A673 (cell line): ENCODE measurements at regions not wholly inside any gene's neighbourhood (a gene's known extent, or its start where the extent isn't known, plus 50 kb on each side); places are given as distances from the start of the nearest gene placed in this dataset.

Experiments used
- BruUV-seq: library from RNA; stranded (reverse); fragments of 400-500 nt; replicated peaks from 2 replicates; lab custom pipeline; 2021; lab: Mats Ljungman, UMichigan
- CTCF ChIA-PET: fragments of 300-600 bp; sonication (Branson Sonifier 250); formaldehyde crosslinking; loops from one replicate; lab custom pipeline; 2022; ENCODE audit warnings: antibody characterized with exemption; lab: Charles Lee
- POLR2A ChIA-PET: fragments of 300-600 bp; sonication (Branson Sonifier 250); formaldehyde crosslinking; loops from one replicate; lab custom pipeline; 2022; ENCODE audit warnings: antibody characterized with exemption; ENCODE audit not compliant: low non-redundant PET; lab: Charles Lee
- DNase-seq: peaks from one replicate; pipeline ENCODE4 v3.0.0-alpha.2; 2015; ENCODE audit warnings: low spot score
- H3K27ac ChIP-seq: fragments of 200-600 bp; sonication (generic); 2 replicates; pipeline ENCODE4 v1.5.1; 2016; ENCODE audit warnings: mixed run types, low read depth, mild to moderate bottlenecking, mixed read lengths, antibody characterized with exemption, low read length; ENCODE audit not compliant: poor library complexity, severe bottlenecking
- H3K27me3 ChIP-seq: fragments of 200-600 bp; sonication (generic); replicated peaks from 2 replicates; pipeline ENCODE4 v1.6.1; 2017; ENCODE audit warnings: mixed run types, low read depth, mild to moderate bottlenecking, mixed read lengths, antibody characterized with exemption, low read length; ENCODE audit not compliant: insufficient read depth, poor library complexity
- H3K36me3 ChIP-seq: fragments of 200-600 bp; sonication (generic); 2 replicates; pipeline ENCODE4 v1.6.1; 2016; ENCODE audit warnings: mixed run types, mild to moderate bottlenecking, mixed read lengths, antibody characterized with exemption, low read length; ENCODE audit not compliant: insufficient read depth, poor library complexity, severe bottlenecking
- H3K4me1 ChIP-seq: fragments of 200-600 bp; sonication (generic); 2 replicates; pipeline ENCODE4 v1.6.1; 2017; ENCODE audit warnings: mixed run types, mild to moderate bottlenecking, mixed read lengths, antibody characterized with exemption, low read length; ENCODE audit not compliant: insufficient read depth, poor library complexity, severe bottlenecking
- H3K4me3 ChIP-seq: fragments of 200-600 bp; sonication (generic); 2 replicates; pipeline ENCODE4 v1.5.1; 2016; ENCODE audit warnings: low read depth, mixed run types, mild to moderate bottlenecking, mixed read lengths, low read length; ENCODE audit not compliant: poor library complexity, severe bottlenecking
- H3K9me3 ChIP-seq: fragments of 200-600 bp; sonication (generic); 2 replicates; pipeline ENCODE4 v1.6.1; 2016; ENCODE audit warnings: mixed run types, low read depth, mild to moderate bottlenecking, mixed read lengths, antibody characterized with exemption, low read length; ENCODE audit not compliant: poor library complexity, severe bottlenecking
- CTCF ChIP-seq: fragments of 300-800, 200-600 bp; sonication (generic); conservative IDR thresholded peaks from 2 replicates; pipeline ENCODE4 v1.5.1; 2017; ENCODE audit warnings: low read depth, mild to moderate bottlenecking, antibody characterized with exemption, low read length, moderate library complexity, mixed read lengths
- EZH2 ChIP-seq: fragments of 200-600 bp; sonication (generic); IDR thresholded peaks from 2 replicates; pipeline ENCODE4 v1.6.1; 2017; ENCODE audit warnings: borderline replicate concordance, low read depth, mild to moderate bottlenecking, mixed read lengths, antibody characterized with exemption, low read length; ENCODE audit not compliant: poor library complexity, severe bottlenecking
- intact Hi-C: fragments of 100-400 bp; cut with micrococcal nuclease; formaldehyde crosslinking; loops from one replicate; pipeline ENCODE4 v1.10.0; 2022; ENCODE audit not compliant: unreplicated experiment

- ChIA-PET POLR2A (no interaction called here), CTCF (no interaction called here)
- H3K4me1 ChIP-seq: no peaks in the 10 kb centered on the region
- TF ChIP-seq CTCF (no peak), EZH2 (no peak)
- H3K27me3 ChIP-seq: peaks cover 2% of the 10 kb centered on the region
- no peak for DNase-seq
- intact Hi-C loops: no loop called here
- H3K9me3 ChIP-seq: no peaks in the 10 kb centered on the region
- BruUV-seq: no TSS peak
- no peak overlapping the region for H3K4me3 ChIP-seq
- H3K27ac ChIP-seq: no peak overlapping the region
- no peaks in the 10 kb centered on the region for H3K36me3 ChIP-seq
Measured at GRCh38 chr7:79951415-79951814, 183.2 kb upstream of the GNAI1 start.

- no TSS peak for BruUV-seq
- intact Hi-C loops: no loop called here
- H3K4me3 ChIP-seq: no peak overlapping the region
- H3K36me3 ChIP-seq: no peaks in the 10 kb centered on the region
- no peaks in the 10 kb centered on the region for H3K27me3 ChIP-seq
- DNase-seq: no peak
- CTCF ChIA-PET: no interaction called here
- no peaks in the 10 kb centered on the region for H3K4me1 ChIP-seq
- POLR2A ChIA-PET: no interaction called here
- TF ChIP-seq CTCF: no peak
- TF ChIP-seq EZH2: no peak
- no peaks in the 10 kb centered on the region for H3K9me3 ChIP-seq
- no peak overlapping the region for H3K27ac ChIP-seq
Measured at GRCh38 chr7:79949778-79950177, 184.9 kb upstream of the GNAI1 start.

- intact Hi-C loops: no loop called here
Measured at GRCh38 chr7:79936281-79936983, 198.2 kb upstream of the GNAI1 start.

More at GRCh38 chr7:79936281-79936983, 198.2 kb upstream of the GNAI1 start:
- Histone ChIP-seq H3K9me3 (no peaks in the 10 kb centered on the region), H3K27me3 (peaks cover 10% of the 10 kb centered on the region), H3K4me1 (no peaks in the 10 kb centered on the region), H3K36me3 (no peaks in the 10 kb centered on the region), H3K27ac (no peak overlapping the region), H3K4me3 (no peak overlapping the region)
- no peak for TF ChIP-seq EZH2
- TF ChIP-seq CTCF: no peak
- no peak for DNase-seq
- POLR2A ChIA-PET: no interaction called here
- CTCF ChIA-PET: no interaction called here
- BruUV-seq: no TSS peak
